Left lung (tissue), 4 donors: ENCODE measurements at regions not wholly inside any gene's neighbourhood (a gene's known extent, or its start where the extent isn't known, plus 50 kb on each side); places are given as distances from the start of the nearest gene placed in this dataset.
A peak's percentile ranks its signal among the peaks of the same experiment; 100 is the strongest.

Source experiments
- ATAC-seq: fragments of 200-7000 bp; cut with Tn5 transposase; one replicate; pipeline ENCODE4 v1.9.1; 2020; ENCODE audit warnings: moderate library complexity
- DNase-seq, 4 donors: peaks; one replicate each; pipeline ENCODE4 v3.0.0-alpha.2; 2013 to 2020
- H3K27ac ChIP-seq, 2 donors: fragments of 200-600 bp; sonication (generic) in 1 of 2; one replicate each; pipeline versions ENCODE4 v1.5.0 to v1.8.0; 2020 to 2021
- H3K27me3 ChIP-seq, 2 donors: fragments of 200-600 bp; sonication (generic) in 1 of 2; one replicate each; pipeline versions ENCODE4 v1.5.0 to v1.8.0; 2020 to 2021
- H3K36me3 ChIP-seq, 2 donors: fragments of 200-600 bp; sonication (generic) in 1 of 2; one replicate each; pipeline versions ENCODE4 v1.5.0 to v1.8.0; 2020 to 2021
- H3K4me1 ChIP-seq, 2 donors: fragments of 200-600 bp; one replicate each; pipeline ENCODE4 v1.8.0; 2021
- H3K4me3 ChIP-seq, 2 donors: fragments of 200-600 bp; sonication (generic) in 1 of 2; one replicate each; pipeline versions ENCODE4 v1.5.0 to v1.8.0; 2020 to 2021; ENCODE audit warnings: mild to moderate bottlenecking in 1 of 2
- H3K9me3 ChIP-seq, 2 donors: fragments of 200-600 bp; sonication (generic) in 1 of 2; one replicate each; pipeline versions ENCODE4 v1.5.0 to v1.8.0; 2020 to 2021
- intact Hi-C, 2 donors: fragments of 100-400 bp; cut with DNase I; formaldehyde crosslinking; loops; one replicate each; pipeline versions ENCODE4 v1.11.2 to v1.14.2; 2022
- TF ChIP-seq, protein P1 (sequence below), 2 donors: fragments of 200-600 bp; sonication (generic) in 1 of 2; IDR thresholded peaks; one replicate each; pipeline versions ENCODE4 v1.5.0 to v1.8.0; 2021; ENCODE audit warnings: antibody characterized with exemption in 2 of 2
- donor health status: DM: no; HTN: yes; CAD: no.
- donor health status: DM: no; HTN: no; CAD: no.

GRCh38 chr12:92436856-92437255, 265.9 kb upstream of the PLEKHG7 start:
- peaks cover 0 to 8% of the 10 kb centered on the region in 2 donors for H3K4me1 ChIP-seq
- H3K27ac ChIP-seq, result no peak overlapping the region
- no peak overlapping the region for H3K4me3 ChIP-seq
- TF ChIP-seq, protein P1, sequence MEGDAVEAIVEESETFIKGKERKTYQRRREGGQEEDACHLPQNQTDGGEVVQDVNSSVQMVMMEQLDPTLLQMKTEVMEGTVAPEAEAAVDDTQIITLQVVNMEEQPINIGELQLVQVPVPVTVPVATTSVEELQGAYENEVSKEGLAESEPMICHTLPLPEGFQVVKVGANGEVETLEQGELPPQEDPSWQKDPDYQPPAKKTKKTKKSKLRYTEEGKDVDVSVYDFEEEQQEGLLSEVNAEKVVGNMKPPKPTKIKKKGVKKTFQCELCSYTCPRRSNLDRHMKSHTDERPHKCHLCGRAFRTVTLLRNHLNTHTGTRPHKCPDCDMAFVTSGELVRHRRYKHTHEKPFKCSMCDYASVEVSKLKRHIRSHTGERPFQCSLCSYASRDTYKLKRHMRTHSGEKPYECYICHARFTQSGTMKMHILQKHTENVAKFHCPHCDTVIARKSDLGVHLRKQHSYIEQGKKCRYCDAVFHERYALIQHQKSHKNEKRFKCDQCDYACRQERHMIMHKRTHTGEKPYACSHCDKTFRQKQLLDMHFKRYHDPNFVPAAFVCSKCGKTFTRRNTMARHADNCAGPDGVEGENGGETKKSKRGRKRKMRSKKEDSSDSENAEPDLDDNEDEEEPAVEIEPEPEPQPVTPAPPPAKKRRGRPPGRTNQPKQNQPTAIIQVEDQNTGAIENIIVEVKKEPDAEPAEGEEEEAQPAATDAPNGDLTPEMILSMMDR (IDR thresholded peaks at IDR 0.05), result no peak
- ATAC-seq (no peak), DNase-seq (no peak)
- intact Hi-C loops, result no loop called here
- H3K9me3 ChIP-seq, result no peaks in the 10 kb centered on the region
- no peaks in the 10 kb centered on the region for H3K36me3 ChIP-seq
- H3K27me3 ChIP-seq, result no peaks in the 10 kb centered on the region

DNA sequence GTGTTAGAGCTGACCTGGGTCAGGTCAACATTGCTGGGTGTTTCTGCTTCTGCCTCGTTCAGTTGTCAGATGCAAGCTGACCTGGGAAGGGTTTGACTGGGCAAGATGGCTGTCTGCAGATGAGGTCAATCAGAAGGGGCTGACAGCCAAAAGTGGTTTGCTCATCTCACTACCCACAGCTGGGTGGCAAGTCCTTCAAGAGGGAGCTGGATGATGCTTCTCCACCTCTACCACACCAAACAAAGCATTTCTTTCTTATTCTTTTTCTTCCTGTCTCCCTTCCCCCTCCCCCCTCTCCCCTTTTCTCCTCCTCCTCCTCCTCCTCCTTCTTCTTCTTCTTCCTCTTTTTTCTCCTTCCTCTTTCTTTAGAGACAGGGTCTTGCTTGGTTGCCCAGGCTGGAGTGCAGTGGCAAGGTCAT, 268.2 kb upstream of the PLEKHG7 start:
- TF ChIP-seq, protein P1 (IDR thresholded peaks at IDR 0.05), result no peak
- DNase-seq, result no peak
- no peaks in the 10 kb centered on the region for H3K9me3 ChIP-seq

DNA sequence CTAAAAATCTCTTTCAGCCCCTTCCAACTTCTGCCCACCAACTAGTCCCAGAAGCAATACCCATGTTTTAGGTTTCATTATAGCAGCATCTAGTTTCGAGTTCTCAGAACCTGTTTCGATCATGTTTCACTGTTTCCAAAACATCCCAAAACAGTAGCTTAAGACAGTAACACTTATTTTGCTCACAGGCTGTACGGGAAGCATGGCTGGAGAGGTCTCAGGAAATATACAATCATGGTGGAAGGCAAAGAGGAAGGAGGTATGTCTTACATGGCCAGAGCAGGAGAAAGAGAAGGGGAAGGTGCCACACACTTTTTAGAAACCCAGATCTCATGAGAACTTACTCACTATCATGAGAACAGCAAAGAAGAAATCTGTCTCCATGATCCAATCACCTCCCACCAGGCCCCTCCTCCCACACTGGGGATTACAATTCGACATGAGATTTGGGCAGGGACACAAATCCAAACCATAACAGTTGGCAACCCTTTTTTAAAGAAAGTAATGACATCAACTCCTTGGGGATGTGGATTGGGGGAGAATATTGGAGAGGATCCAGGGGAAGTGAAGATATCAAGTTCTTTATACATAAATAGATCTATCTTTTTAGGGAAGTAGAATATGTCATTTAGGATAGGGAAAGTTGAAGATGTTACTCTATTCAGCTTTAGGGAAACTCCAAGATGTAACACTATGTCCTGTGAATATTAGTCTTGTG, 269.9 kb upstream of the PLEKHG7 start:
- ATAC-seq (no peak), DNase-seq (no peak)
- H3K4me1 ChIP-seq, result peaks cover 0 to 8% of the 10 kb centered on the region in 2 donors
- no peak overlapping the region for H3K27ac ChIP-seq
- H3K9me3 ChIP-seq, result no peaks in the 10 kb centered on the region
- TF ChIP-seq, protein P1 (IDR thresholded peaks at IDR 0.05), result no peak
- no peak overlapping the region for H3K4me3 ChIP-seq
- intact Hi-C loops, result no loop called here
- H3K36me3 ChIP-seq, result no peaks in the 10 kb centered on the region
- no peaks in the 10 kb centered on the region for H3K27me3 ChIP-seq

More for the DNA sequence above, 268.2 kb upstream of the PLEKHG7 start:
- no peak overlapping the region for H3K4me3 ChIP-seq
- no peaks in the 10 kb centered on the region for H3K36me3 ChIP-seq
- no peak overlapping the region for H3K27ac ChIP-seq
- peaks cover 0 to 8% of the 10 kb centered on the region in 2 donors for H3K4me1 ChIP-seq
- intact Hi-C loops, result no loop called here
- H3K27me3 ChIP-seq, result no peaks in the 10 kb centered on the region
- no peak for ATAC-seq

GRCh38 chr12:92431146-92431545, 271.6 kb upstream of the PLEKHG7 start:
- DNase-seq (peak in 1 of 4 donors; percentile 46), ATAC-seq (no peak)
- H3K27me3 ChIP-seq, result no peaks in the 10 kb centered on the region
- H3K4me3 ChIP-seq, result no peak overlapping the region
- intact Hi-C loops, result no loop called here
- H3K36me3 ChIP-seq, result no peaks in the 10 kb centered on the region
- H3K27ac ChIP-seq, result no peak overlapping the region
- H3K4me1 ChIP-seq, result no peaks in the 10 kb centered on the region
- H3K9me3 ChIP-seq, result no peaks in the 10 kb centered on the region
- TF ChIP-seq, protein P1 (IDR thresholded peaks at IDR 0.05), result no peak

DNA sequence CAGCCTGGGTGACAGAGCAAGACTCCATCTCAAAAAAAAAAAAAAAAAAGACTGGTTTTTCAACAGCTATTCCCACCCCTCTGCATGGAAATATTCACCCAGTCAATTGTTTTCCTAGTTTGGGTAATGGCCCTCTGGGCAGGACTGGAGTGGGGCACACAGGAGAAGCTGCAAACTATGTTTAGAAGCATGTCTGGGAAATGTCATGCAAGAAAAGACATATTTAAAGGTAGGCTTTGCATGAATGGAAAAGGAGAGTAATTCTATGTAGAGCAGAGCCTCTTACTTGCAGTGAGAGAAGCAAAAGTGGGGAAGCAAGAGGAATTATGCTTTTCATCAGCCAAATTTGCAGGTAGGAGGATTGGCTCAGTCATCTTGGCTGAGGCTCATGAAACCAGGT, 276.5 kb upstream of the PLEKHG7 start:
- no peak for DNase-seq
- TF ChIP-seq, protein P1 (IDR thresholded peaks at IDR 0.05), result no peak

More for the DNA sequence above, 276.5 kb upstream of the PLEKHG7 start:
- H3K27me3 ChIP-seq, result no peaks in the 10 kb centered on the region
- ATAC-seq, result no peak
- H3K4me1 ChIP-seq, result no peaks in the 10 kb centered on the region
- H3K9me3 ChIP-seq, result no peaks in the 10 kb centered on the region
- no peak overlapping the region for H3K27ac ChIP-seq
- no peaks in the 10 kb centered on the region for H3K36me3 ChIP-seq
- no peak overlapping the region for H3K4me3 ChIP-seq
- intact Hi-C loops, result no loop called here
